ENCODE measurements at regions not wholly inside any gene's neighbourhood (a gene's known extent, or its start where the extent isn't known, plus 50 kb on each side); places are given as distances from the start of the nearest gene placed in this dataset.

GRCh38 chr6:25065666-25066065 is 129.9 kb upstream of the RIPOR2 start:
- TF ChIP-seq CHD1 (IDR thresholded peaks at IDR 0.05; ENCODE audit: low read depth, low read length) (no peak), CTBP2 (IDR thresholded peaks at IDR 0.05; ENCODE audit: borderline replicate concordance, insufficient read depth, insufficient read length, low read length) (no peak)
- TF ChIP-seq, protein P1, sequence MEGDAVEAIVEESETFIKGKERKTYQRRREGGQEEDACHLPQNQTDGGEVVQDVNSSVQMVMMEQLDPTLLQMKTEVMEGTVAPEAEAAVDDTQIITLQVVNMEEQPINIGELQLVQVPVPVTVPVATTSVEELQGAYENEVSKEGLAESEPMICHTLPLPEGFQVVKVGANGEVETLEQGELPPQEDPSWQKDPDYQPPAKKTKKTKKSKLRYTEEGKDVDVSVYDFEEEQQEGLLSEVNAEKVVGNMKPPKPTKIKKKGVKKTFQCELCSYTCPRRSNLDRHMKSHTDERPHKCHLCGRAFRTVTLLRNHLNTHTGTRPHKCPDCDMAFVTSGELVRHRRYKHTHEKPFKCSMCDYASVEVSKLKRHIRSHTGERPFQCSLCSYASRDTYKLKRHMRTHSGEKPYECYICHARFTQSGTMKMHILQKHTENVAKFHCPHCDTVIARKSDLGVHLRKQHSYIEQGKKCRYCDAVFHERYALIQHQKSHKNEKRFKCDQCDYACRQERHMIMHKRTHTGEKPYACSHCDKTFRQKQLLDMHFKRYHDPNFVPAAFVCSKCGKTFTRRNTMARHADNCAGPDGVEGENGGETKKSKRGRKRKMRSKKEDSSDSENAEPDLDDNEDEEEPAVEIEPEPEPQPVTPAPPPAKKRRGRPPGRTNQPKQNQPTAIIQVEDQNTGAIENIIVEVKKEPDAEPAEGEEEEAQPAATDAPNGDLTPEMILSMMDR (IDR thresholded peaks at IDR 0.05; ENCODE audit: control extremely low read depth in 1 of 3, insufficient read depth in 1 of 3, low read depth in 1 of 3, low read length in 3 of 3), result no peak

Data from H1 (cell line).